ENCODE measurements at regions not wholly inside any gene's neighbourhood (a gene's known extent, or its start where the extent isn't known, plus 50 kb on each side); places are given as distances from the start of the nearest gene placed in this dataset.
"Not testable (repeated sequence)": the region's sequence is repeated elsewhere in the genome, so short reads cannot be mapped to it uniquely, and the experiment has no call there.

GRCh38 chr2:111297128-111297527, 176.4 kb downstream of the BCL2L11 start:
- DNase-seq (ENCODE audit: low read depth); H3K4me3 ChIP-seq (ENCODE audit: control insufficient read depth, low read depth, low read length): not testable (repeated sequence)

DNA sequence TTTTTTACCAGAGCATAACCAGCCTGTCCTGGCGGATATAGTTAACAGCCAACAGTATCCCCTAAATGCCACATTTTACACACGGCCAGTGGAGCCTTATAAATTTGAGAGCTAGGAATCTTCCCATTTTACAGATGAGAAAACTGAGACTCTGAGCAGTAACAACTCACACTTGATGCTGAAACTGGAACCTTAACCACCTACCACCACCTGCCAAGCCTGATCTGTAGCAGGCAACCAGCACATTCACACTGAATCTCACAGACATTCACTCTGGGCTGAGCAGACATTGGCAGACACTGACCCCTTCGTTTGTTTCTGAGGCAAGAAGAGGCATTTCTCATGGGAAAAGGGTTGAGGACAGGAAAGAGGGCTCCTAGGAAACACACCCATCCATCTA, 178.2 kb downstream of the BCL2L11 start:
- not testable (repeated sequence) for H3K4me3 ChIP-seq (ENCODE audit: control insufficient read depth, low read depth, low read length); DNase-seq (ENCODE audit: low read depth)

GRCh38 chr2:111299635-111300034, 178.9 kb downstream of the BCL2L11 start:
- not testable (repeated sequence) for H3K4me3 ChIP-seq (ENCODE audit: control insufficient read depth, low read depth, low read length); DNase-seq (ENCODE audit: low read depth)

DNA sequence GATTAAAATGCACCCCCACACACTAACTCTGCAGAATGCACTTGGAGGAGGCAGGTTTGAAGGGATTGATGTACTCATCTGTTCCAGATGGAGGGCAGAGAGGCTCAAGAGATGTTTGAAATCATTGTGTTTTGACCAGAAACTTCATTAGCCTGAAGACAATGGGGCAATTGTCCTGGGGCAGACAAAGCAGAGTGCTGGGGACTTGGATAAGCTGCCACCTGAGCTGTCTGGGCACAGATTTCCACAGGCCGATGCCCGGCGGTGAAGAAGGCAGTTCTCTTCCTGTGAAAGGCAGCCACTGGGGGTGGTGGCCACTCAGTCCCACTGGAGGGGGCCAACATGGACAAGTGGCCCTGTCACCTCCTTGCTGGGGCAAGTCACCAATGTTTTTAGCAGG, 181.0 kb downstream of the BCL2L11 start:
- DNase-seq (ENCODE audit: low read depth); H3K4me3 ChIP-seq (ENCODE audit: control insufficient read depth, low read depth, low read length): not testable (repeated sequence)

- not testable (repeated sequence) for H3K4me3 ChIP-seq (ENCODE audit: control insufficient read depth, low read depth, low read length); DNase-seq (ENCODE audit: low read depth)
Observed at GRCh38 chr2:111302397-111303218, 181.9 kb downstream of the BCL2L11 start.

GRCh38 chr2:111307302-111307701, 186.6 kb downstream of the BCL2L11 start:
- DNase-seq (ENCODE audit: low read depth); H3K4me3 ChIP-seq (ENCODE audit: control insufficient read depth, low read depth, low read length): not testable (repeated sequence)

DNA sequence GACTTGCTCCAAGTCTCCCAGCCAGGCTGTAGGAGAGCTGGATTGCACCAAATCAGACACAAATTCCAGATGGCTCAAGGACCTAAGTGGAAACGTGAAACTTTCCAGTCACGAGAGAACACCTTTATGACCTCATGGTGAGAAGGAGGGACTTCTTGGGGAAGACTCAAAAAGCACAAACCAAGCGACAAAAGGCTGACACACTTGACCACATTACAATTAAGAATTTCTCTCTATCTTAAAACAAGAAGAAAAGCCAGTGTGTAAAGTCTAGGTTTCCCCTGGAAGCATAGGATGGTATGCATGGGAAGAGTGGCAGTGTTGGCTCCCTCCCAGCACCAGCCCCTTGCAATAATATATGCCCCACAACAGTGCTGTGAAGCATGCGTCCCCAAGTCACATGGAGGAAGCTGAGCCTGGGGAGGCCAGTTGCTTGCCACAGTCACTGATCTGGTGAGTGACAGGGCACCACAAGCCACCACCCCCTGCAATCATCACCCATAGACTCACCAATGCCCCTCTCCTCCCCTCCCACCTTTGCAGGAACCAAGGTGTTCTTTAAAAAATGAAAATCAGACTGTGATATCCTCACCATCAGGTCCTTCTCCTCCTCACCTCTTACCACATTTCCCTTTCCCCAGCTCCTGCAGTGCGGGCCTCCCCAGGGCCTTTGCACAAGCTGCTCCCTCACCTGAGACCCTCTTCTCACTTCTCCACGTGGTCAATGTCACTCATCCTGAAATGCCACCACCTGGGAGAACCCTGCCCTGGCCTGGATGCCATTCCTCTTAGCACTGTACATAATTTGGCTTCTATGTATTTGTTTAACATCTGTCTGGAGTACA, 188.7 kb downstream of the BCL2L11 start:
- DNase-seq (ENCODE audit: low read depth); H3K4me3 ChIP-seq (ENCODE audit: control insufficient read depth, low read depth, low read length): not testable (repeated sequence)

GRCh38 chr2:111310395-111310794, 189.7 kb downstream of the BCL2L11 start:
- not testable (repeated sequence) for H3K4me3 ChIP-seq (ENCODE audit: control insufficient read depth, low read depth, low read length); DNase-seq (ENCODE audit: low read depth)

DNA sequence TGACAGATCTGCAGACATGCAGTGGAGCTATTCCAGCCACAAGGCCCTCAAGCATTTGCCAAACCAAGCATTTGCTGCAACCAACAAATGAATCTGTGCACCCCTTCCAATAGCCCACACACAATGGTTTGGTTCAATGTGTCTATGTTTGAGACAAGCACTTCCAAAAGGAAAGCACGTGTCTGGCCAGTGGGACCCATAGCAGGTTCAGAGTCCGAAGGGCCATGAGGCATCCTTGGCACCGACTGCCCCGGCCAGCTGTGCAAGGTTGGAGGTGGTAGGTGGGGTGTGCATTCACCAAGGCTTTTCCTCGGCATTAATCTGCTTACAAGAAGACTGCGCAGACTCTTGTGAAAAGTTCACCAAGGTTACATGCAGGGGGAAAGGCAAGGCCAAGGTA, 190.9 kb downstream of the BCL2L11 start:
- not testable (repeated sequence) for DNase-seq (ENCODE audit: low read depth); H3K4me3 ChIP-seq (ENCODE audit: control insufficient read depth, low read depth, low read length)

DNA sequence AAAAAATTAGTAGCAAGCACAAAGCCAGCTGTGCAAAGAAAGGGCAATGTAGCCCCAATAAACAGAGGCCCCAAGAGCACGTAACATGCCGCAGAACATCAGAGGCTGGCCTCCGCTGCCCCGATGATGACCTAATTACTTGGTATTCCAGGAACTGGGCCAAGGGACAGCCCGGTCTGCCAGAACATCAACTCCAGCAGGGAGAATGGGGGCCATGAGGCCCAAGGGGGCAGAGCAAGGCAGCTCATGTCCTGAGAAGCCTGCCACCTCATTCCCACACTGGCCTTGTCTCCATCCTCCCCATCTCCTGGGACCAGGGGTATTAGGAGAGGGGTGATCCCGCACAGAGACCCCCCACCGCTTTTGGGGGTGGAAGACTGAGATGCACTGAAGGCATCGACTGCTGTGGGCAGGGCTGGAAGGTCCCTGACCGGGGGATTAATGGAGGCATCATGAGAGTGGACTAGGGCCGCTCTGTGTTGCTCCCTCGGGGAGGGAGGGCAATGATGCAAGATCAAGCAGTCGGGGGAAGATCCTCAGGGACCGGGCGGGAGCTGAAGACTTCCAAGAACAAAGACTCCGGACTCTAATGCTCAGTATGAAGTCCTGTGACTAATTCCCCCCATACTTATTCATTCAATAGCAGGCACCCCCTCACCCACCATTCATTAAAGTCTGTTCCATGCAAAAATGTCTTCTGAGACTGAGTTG, 192.3 kb downstream of the BCL2L11 start:
- H3K4me3 ChIP-seq (ENCODE audit: control insufficient read depth, low read depth, low read length); DNase-seq (ENCODE audit: low read depth): not testable (repeated sequence)

GRCh38 chr2:111313711-111314110, 193.0 kb downstream of the BCL2L11 start:
- not testable (repeated sequence) for H3K4me3 ChIP-seq (ENCODE audit: control insufficient read depth, low read depth, low read length); DNase-seq (ENCODE audit: low read depth)

GRCh38 chr2:111315188-111315917, 194.6 kb downstream of the BCL2L11 start:
- not testable (repeated sequence) for H3K4me3 ChIP-seq (ENCODE audit: control insufficient read depth, low read depth, low read length); DNase-seq (ENCODE audit: low read depth)

GRCh38 chr2:111316221-111316741, 195.6 kb downstream of the BCL2L11 start:
- H3K4me3 ChIP-seq (ENCODE audit: control insufficient read depth, low read depth, low read length); DNase-seq (ENCODE audit: low read depth): not testable (repeated sequence)

DNA sequence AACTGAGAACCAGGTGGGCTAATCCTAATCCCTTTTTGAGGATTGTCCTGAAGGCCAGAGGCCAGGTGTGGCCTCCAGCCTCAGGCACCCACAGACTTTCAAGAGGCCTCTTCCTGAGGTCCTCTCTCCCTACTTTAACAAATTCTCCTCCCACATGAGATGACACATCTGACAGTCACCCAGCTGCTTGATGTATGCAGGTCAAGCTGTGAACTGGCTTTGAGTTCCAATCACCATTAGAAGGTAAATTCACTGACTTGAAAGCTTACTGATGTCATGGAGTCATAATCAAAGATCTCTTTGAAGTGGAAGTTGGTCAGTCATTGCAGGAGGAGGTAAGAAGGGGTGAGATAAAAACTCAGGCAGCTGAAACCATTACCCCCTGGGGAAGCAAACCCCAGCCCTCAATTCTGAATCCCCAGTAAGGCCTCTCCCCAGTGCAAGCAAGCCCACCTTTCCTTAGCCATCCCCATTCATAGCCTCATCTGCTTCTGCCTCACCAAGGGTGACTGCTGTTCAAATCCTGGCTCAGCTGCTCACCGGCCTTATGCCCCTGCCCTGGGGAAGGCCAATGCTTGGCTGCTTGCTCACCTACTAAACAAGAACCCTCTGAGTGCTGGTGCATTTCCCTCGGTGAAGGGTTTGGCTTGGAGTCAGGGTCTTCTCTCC, 196.3 kb downstream of the BCL2L11 start:
- not testable (repeated sequence) for H3K4me3 ChIP-seq (ENCODE audit: control insufficient read depth, low read depth, low read length); DNase-seq (ENCODE audit: low read depth)

GRCh38 chr2:111319552-111319951, 198.8 kb downstream of the BCL2L11 start:
- not testable (repeated sequence) for DNase-seq (ENCODE audit: low read depth); H3K4me3 ChIP-seq (ENCODE audit: control insufficient read depth, low read depth, low read length)

GRCh38 chr2:111320264-111320663, 199.6 kb downstream of the BCL2L11 start:
- not testable (repeated sequence) for DNase-seq (ENCODE audit: low read depth); H3K4me3 ChIP-seq (ENCODE audit: control insufficient read depth, low read depth, low read length)

- not testable (repeated sequence) for H3K4me3 ChIP-seq (ENCODE audit: control insufficient read depth, low read depth, low read length)
- peak; percentile 71 for DNase-seq (ENCODE audit: low read depth)
Observed at GRCh38 chr2:111320965-111321364, 200.3 kb downstream of the BCL2L11 start.

Data from AG09309 (cell line).